HG02938 (cell line): ENCODE measurements at regions not wholly inside any gene's neighbourhood (a gene's known extent, or its start where the extent isn't known, plus 50 kb on each side); places are given as distances from the start of the nearest gene placed in this dataset.
A peak's percentile ranks its signal among the peaks of the same experiment; 100 is the strongest.
"Not testable (repeated sequence)": the region's sequence is repeated elsewhere in the genome, so short reads cannot be mapped to it uniquely, and the experiment has no call there.

Experiments used
- ATAC-seq: cut with Tn5 transposase; IDR thresholded peaks from one replicate; pipeline ENCODE4 v1.9.1; 2021; ENCODE audit warnings: mild to moderate bottlenecking, moderate library complexity; ENCODE audit not compliant: unreplicated experiment

DNA sequence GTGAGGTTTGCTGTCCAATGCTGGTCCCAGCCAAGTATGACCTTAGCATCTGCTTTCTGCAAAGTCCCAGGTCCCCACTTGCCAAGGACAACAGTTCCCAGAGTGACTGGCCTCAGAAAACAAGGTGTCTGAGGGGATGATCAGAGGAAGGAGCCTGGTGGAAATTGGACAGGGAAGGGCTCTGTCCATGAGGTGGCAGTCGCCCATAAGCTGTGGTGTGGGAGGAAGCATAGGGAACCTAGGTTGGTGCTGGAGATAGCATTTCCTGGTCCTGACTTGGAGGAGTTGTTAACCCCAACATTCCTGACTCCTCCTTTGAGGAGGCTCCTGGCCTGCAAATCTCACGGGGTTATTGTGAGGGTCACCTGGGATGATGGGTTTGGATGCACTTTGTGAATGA, 77.8 kb downstream of the LIMS4 start:
- not testable (repeated sequence) for ATAC-seq

- ATAC-seq, result not testable (repeated sequence)
Measured at GRCh38 chr2:110392366-110392765, 80.2 kb downstream of the LIMS4 start.

DNA sequence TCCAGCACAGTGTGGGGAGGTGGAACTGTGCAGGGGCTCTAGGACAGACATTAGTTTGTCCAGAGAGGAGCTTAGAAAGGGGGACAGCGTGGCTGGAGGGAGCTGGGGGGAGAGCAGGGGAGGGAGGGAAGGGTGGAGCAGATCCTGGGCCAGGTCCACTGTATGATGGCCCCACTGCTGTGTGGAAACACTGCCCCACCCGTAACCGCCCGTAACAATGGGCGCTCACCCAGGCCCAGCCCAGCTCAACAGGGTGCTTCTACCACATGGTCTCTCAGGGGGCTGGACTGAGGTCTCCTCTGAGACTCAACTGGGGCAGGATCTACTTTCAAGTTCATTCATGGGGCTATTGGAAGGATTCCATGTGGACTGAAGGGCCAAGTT, 81.6 kb downstream of the LIMS4 start:
- ATAC-seq, result not testable (repeated sequence)

GRCh38 chr2:110390351-110391034, 82.1 kb downstream of the LIMS4 start:
- not testable (repeated sequence) for ATAC-seq

- not testable (repeated sequence) for ATAC-seq
Measured at GRCh38 chr2:110387044-110387443, 85.6 kb downstream of the LIMS4 start.

DNA sequence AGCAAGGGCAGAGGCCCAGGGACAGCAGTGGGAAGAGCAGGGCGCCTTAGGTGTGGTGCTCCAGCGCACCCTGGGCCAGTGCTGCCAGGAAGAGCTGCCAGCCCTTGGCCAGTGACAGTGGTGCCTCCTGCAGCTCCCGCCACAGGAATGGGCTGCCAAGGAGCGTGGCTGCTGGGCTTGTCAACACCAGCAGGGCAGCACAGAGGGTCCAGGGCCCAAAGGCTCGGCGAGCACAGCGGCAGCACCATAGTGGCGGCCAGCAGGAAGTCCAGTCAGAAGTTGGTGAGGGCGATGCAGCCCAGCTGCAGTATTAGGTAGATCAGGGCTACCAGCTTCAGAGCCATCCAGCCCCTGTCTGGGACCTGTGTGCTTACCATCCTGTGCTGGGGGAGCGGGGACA, 86.1 kb downstream of the LIMS4 start:
- ATAC-seq, result not testable (repeated sequence)

DNA sequence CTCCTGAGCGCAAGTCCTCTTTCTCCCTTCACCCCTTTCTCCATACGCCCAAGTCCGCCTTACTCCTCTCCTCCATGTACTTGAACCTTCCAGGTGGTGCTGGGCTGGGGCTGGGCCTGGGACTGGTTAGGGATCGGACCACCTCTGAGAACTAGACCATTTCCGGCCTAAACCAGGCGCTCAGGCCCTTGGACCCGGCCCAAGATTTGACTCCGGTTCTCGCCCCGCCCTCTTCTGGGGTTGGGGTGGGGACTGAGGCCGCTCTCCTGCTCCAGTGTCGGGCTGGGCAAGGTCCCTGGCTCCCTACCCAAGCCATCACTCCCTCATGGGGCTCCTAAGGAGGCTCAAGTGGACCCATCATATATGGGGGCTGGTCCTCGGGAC, 87.9 kb downstream of the LIMS4 start:
- ATAC-seq, result not testable (repeated sequence)

DNA sequence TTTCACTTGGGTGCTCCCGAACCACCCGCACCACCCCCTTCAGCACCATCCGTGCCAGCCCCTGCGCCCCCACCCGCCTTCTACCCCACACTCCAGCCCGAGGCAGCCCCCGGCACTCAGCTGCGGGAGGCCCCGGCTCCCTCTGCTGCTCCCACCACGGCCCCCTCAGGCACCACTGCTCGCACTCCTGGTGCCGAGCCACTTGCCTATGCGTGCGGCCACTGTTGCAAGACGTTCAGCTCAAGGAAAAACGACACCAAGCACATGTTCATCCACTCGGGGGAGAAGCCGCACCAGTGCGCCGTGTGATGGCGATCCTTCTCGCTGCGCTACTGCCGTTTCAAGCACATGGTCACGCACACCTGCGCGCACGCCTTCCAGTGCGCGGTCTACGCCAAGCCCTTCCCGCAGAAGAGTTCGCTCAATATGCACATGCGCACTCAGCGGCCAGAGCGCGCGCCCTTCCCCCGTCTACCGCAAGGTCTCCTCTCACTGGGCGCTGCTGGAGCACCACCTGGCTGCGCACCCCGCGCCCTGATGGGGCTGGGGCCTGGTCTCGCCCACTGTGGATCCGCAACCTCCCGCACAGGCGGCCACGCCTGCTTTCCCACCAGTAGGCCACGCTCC, 88.4 kb downstream of the LIMS4 start:
- not testable (repeated sequence) for ATAC-seq

- ATAC-seq, result peak; percentile 49
Measured at GRCh38 chr2:110383163-110384048, 89.2 kb downstream of the LIMS4 start.

DNA sequence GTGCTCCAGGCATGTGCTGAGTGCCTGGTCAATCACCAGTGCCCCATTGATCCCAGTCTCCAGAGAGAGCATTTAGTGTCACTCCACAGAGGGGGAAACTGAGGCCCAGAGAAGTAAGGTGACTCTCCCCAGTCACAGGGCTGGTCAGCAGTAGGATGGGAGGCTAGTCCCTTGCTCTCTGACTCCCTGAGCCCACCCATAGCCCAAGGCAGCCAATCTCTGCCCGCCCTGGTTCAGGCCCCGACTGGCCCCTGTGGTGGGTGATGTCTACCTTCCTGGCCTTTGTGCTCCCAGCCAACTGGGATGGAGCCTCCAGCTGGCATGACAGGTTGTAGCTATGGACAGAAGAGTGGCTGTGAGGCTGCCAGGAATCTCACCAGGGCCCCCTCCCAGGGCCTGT, 99.1 kb downstream of the LIMS4 start:
- ATAC-seq, result not testable (repeated sequence)

DNA sequence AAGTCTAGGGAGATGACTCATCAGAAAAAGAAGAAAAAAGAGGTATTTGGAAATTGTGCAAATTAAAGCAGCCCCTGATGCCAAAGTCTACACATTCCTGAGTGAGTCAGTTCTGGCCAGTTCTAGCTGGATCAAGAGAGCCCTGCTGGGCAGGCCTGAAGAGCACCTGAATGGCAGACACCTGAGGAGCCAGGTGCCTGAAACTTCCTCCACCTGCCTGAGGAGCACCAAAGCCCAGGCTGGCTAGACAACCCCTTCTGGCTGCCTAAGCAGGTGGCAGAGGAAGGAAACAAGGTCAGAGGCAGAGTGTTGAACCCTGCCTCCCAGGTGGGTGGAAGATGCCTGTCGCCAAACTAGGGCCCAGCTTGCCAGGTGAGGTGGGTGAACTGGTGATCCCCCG, 101.0 kb downstream of the LIMS4 start:
- ATAC-seq, result not testable (repeated sequence)

- ATAC-seq, result not testable (repeated sequence)
Measured at GRCh38 chr2:110357616-110358015, 115.0 kb downstream of the LIMS4 start.

- not testable (repeated sequence) for ATAC-seq
Measured at GRCh38 chr2:110354294-110355018, 118.2 kb downstream of the LIMS4 start.

DNA sequence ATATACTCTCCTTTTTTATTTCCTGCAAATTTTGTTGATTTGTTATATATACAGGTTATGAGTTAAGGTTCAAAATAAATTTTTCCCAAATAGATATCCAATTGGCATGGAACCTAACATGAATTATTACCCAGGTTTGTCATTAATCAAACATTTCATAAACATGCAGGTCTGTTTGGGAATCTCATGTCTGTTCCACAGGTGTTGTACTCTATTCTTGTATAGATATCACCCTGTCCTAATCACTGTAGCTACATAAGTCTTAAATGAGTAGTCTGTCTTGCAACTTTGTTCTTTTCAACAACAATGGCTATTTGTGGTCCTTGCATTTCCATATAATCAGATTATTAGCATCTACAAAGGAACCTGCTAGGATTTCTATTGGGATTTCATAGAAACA, 121.9 kb downstream of the LIMS4 start:
- not testable (repeated sequence) for ATAC-seq

- ATAC-seq, result not testable (repeated sequence)
Measured at GRCh38 chr2:110348902-110349301, 123.7 kb downstream of the LIMS4 start.

DNA sequence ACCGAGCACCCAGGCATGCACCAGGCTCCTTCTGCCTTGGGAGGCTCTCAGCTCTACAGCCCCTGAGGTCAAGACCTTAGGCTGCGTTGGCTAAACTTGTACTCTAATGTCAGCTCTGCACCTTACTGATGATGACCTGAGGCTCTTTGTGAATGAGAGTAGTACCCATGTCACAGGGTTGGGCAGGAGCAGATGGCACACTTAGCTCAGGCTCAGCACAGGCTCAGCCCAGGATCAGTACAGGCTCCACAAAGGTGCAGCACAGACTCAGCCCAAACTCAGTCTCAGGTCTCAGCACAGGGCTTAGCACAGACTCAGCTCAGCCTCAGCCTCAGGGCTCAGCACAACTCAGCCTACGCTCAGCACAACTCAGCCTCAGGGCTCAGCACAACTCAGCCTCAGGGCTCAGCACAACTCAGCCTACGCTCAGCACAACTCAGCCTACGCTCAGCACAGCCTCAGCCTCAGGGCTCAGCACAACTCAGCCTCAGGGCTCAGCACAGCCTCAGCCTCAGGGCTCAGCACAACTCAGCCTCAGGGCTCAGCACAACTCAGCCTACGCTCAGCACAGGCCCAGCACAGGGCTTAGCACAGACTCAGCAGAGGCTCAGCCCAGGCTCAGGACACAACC, 128.1 kb downstream of the LIMS4 start:
- ATAC-seq, result not testable (repeated sequence)

DNA sequence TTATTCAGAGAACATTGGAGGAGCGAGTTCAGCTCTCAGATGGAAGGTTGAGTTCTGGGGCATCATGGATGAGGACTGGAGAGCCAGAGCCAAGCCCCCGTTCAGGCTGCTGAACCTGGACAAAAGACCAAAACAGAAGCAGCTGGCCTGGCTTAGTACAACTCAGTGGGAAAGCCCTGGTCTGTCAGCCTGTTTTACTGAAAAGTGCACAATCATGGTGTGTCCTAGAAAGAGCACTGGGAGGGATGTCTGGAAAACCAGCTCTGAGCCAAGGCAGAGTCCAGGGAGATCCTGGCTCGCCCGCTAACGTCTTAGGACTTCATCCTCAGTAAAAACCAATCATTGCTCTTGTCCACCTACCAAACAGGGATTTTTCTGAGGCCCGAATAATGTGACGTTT, 129.7 kb upstream of the MTLN start:
- not testable (repeated sequence) for ATAC-seq

DNA sequence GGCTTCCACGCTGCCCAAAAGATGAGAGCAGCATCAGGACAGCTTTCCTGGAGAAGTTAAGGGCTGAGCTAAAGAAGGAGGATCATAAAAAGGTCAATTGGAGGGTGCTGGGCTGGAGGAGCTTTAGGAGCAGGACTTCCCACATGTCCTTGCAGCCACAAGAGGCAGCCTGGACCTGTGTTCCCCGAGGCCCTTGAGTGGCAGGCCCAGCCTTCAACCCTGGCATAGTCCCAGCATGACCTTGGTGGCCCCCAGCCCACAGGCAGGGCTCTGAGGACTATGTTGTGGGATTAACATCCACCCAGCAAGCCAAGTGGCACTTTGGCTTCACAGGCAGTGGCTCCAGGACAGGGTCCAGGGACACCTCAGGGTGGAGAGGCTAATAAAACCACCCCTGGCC, 126.8 kb upstream of the MTLN start:
- ATAC-seq, result not testable (repeated sequence)

GRCh38 chr2:110338277-110339003, 126.1 kb upstream of the MTLN start:
- not testable (repeated sequence) for ATAC-seq

DNA sequence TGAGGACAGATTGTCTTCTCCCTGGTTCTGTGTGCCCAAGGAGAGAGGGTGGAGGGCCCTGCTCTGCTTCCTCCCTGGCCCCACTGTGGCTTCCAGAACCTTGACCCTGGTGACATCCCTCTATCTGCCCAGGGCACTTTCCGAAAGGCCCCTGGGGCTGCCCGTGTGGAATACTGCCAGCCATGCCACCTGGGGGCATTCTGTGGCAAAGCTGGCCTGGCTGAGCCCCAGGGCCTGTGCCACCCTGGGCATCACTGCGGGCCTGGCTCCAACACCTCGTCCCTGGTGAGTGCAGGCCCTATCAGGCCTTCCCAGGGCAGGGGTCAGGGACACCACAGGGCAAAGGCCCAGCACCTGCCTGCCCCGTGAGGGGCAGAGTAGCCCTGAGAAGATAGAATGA, 123.7 kb upstream of the MTLN start:
- ATAC-seq, result not testable (repeated sequence)
